IgD-negative memory B cell (primary cell): ENCODE measurements at regions not wholly inside any gene's neighbourhood (a gene's known extent, or its start where the extent isn't known, plus 50 kb on each side); places are given as distances from the start of the nearest gene placed in this dataset.

Experiments
- H3K27ac Mint-ChIP-seq, 3 donors: one replicate each; pipeline ENCODE4 v1.8.0; 2020 to 2022; ENCODE audit warnings: mild to moderate bottlenecking in 3 of 3, mixed read lengths in 3 of 3, moderate library complexity in 1 of 3
- H3K27me3 Mint-ChIP-seq: one replicate; pipeline ENCODE4 v1.8.0; 2021; ENCODE audit warnings: mixed read lengths
- H3K36me3 Mint-ChIP-seq: one replicate; pipeline ENCODE4 v1.8.0; 2020; ENCODE audit warnings: mild to moderate bottlenecking, mixed read lengths
- H3K4me1 Mint-ChIP-seq, 3 donors: one replicate each; pipeline ENCODE4 v1.8.0; 2020 to 2022; ENCODE audit warnings: mixed read lengths in 3 of 3, mild to moderate bottlenecking in 1 of 3
- H3K4me3 Mint-ChIP-seq, 4 donors: one replicate each; pipeline ENCODE4 v1.8.0; 2020 to 2022; ENCODE audit warnings: mild to moderate bottlenecking in 4 of 4, mixed read lengths in 4 of 4, moderate library complexity in 3 of 4
- H3K9me3 Mint-ChIP-seq, 3 donors: one replicate each; pipeline ENCODE4 v1.8.0; 2020 to 2021; ENCODE audit warnings: mixed read lengths in 3 of 3, mild to moderate bottlenecking in 1 of 3

GRCh38 chr11:128388206-128388815 is 199.0 kb downstream of the ETS1 start:
- no peaks in the 10 kb centered on the region for H3K27me3 Mint-ChIP-seq
- peaks cover 0 to 2% (median 0%) of the 10 kb centered on the region in 3 donors for H3K4me1 Mint-ChIP-seq
- H3K4me3 Mint-ChIP-seq = peak overlapping the region in 1 of 4 donors; percentile 30
- H3K27ac Mint-ChIP-seq = no peak overlapping the region
- H3K9me3 Mint-ChIP-seq = no peaks in the 10 kb centered on the region
- H3K36me3 Mint-ChIP-seq = peaks cover 1% of the 10 kb centered on the region

DNA sequence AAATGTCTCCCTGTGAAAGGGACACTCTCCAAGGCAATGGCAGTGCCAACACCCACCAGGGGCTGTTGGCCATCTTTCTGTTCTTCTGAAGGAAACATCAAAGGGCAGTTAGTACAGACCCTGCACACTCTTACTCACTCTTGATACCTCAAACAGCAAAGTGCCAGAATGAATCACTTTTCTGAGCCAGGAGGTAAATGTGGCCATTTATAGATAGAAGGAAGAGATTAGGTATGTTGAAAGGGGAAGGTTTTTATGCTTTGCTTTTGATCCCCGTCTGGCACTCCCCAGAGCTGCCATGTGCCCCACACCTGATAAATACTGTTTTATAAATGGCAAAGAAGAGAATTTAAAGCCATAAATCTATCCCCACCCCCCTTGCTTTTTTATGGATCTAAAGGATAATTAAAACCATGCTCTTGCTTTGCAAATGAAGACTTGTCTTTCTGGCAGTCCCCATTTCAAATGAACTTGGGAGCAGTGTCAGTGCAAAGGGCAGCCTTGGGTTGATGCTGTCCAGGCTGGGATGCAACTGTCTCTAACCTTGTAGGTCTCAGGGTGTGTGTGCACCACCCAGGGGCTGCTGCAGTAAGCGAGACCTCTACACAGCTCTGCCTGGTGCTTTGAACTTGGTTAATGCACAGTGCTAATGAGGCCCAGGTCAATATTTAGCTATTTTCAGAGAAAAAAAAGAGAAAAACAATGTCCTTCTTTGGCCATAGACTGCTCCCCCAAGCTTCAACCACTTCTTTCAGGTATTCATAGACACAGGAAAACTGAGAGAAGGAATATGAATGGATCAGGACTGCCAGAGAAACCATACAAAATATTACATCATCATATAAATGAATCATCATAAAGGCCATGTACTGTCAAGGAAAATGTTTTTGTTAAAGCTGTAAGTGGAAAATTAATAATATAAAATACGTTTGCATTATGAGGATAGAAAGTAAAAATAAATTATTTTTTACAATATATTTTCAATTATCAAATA is 207.5 kb downstream of the ETS1 start:
- Mint-ChIP-seq H3K9me3 (peaks cover 0 to 8% (median 1%) of the 10 kb centered on the region in 3 donors), H3K4me3 (no peak overlapping the region), H3K4me1 (peaks cover 2 to 5% (median 5%) of the 10 kb centered on the region in 3 donors), H3K36me3 (peaks cover 1% of the 10 kb centered on the region), H3K27ac (no peak overlapping the region), H3K27me3 (no peaks in the 10 kb centered on the region)

DNA sequence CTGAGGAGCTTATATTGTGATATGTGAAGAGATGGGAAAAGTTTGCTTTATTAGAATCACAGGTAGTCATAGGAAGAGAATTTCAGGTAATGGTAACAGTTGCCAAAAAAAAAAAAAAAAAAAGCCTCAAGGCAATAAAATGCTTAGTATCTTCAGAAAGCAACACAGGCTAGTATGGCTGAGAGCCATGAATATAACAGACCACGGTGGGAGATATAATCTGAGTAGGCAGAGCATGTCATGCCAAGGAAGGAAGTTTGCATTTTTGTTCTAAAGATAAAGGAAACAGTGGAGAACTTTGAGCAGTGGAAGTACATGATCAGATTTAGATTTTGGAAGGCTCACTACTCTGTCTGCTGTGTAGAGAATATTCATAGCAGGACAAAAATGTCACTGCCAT is 211.4 kb downstream of the ETS1 start:
- Mint-ChIP-seq H3K36me3 (no peaks in the 10 kb centered on the region), H3K27ac (no peak overlapping the region), H3K9me3 (peaks cover 0 to 4% (median 1%) of the 10 kb centered on the region in 3 donors), H3K4me1 (peaks cover 2 to 7% (median 5%) of the 10 kb centered on the region in 3 donors), H3K4me3 (peak overlapping the region in 1 of 4 donors; percentile 18), H3K27me3 (no peaks in the 10 kb centered on the region)

DNA sequence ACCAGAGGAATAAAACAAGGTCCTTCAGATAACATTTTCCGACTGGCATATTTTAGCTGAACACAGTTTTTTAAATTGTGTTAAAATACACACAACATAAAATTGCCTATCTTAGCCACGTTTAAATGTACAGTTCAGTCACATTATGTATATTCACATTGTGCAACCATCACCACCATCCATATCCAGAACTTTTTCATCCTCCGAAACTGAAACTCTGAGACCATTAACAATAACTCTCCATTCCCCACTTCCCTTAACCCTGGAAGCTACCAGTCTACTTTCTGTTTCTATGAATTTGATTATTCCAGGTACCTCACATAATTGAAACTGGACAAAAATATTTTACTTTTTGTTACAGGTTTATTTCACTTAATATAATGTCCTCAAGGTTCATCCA is 213.3 kb downstream of the ETS1 start:
- H3K4me3 Mint-ChIP-seq = no peak overlapping the region
- no peaks in the 10 kb centered on the region for H3K27me3 Mint-ChIP-seq
- peaks cover 0 to 4% (median 1%) of the 10 kb centered on the region in 3 donors for H3K9me3 Mint-ChIP-seq
- peaks cover 0 to 7% (median 5%) of the 10 kb centered on the region in 3 donors for H3K4me1 Mint-ChIP-seq
- no peak overlapping the region for H3K27ac Mint-ChIP-seq
- no peaks in the 10 kb centered on the region for H3K36me3 Mint-ChIP-seq

DNA sequence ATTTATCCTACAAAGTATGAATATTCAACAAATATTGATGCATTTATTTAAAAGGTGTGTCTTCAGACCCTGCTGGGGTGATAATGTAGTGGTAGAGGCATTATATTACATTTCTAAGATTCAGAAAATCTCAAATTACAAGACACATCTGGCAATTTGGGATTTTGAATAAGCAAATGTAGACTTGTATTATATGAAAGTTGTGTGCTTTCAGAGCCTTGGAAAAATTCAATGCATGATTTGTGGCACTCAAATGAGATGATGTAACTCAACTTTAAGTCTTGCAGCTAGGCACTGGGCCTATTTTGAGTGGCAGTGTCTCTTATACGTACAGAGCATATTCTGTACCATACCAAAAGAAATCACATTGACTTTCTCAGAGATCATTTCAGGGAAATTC is 214.4 kb downstream of the ETS1 start:
- peaks cover 2 to 7% (median 4%) of the 10 kb centered on the region in 3 donors for H3K4me1 Mint-ChIP-seq
- peaks cover 0 to 4% (median 0%) of the 10 kb centered on the region in 3 donors for H3K9me3 Mint-ChIP-seq
- H3K27me3 Mint-ChIP-seq = no peaks in the 10 kb centered on the region
- no peak overlapping the region for H3K4me3 Mint-ChIP-seq
- no peak overlapping the region for H3K27ac Mint-ChIP-seq
- no peaks in the 10 kb centered on the region for H3K36me3 Mint-ChIP-seq

- Mint-ChIP-seq H3K27me3 (no peaks in the 10 kb centered on the region), H3K9me3 (no peaks in the 10 kb centered on the region), H3K36me3 (no peaks in the 10 kb centered on the region), H3K4me1 (peaks cover 3 to 18% (median 6%) of the 10 kb centered on the region in 3 donors), H3K4me3 (peak overlapping the region; percentile 8 to 90 (median 76)), H3K27ac (peak overlapping the region; percentile 13 to 80 (median 59))
Measured at GRCh38 chr11:128367573-128367972, 219.8 kb downstream of the ETS1 start.

GRCh38 chr11:128365044-128365443 is 222.3 kb downstream of the ETS1 start:
- Mint-ChIP-seq H3K4me1 (peaks cover 14 to 30% (median 17%) of the 10 kb centered on the region in 3 donors), H3K4me3 (no peak overlapping the region), H3K9me3 (no peaks in the 10 kb centered on the region), H3K27ac (peak overlapping the region in 1 of 3 donors; percentile 12), H3K27me3 (no peaks in the 10 kb centered on the region), H3K36me3 (peaks cover 3% of the 10 kb centered on the region)

DNA sequence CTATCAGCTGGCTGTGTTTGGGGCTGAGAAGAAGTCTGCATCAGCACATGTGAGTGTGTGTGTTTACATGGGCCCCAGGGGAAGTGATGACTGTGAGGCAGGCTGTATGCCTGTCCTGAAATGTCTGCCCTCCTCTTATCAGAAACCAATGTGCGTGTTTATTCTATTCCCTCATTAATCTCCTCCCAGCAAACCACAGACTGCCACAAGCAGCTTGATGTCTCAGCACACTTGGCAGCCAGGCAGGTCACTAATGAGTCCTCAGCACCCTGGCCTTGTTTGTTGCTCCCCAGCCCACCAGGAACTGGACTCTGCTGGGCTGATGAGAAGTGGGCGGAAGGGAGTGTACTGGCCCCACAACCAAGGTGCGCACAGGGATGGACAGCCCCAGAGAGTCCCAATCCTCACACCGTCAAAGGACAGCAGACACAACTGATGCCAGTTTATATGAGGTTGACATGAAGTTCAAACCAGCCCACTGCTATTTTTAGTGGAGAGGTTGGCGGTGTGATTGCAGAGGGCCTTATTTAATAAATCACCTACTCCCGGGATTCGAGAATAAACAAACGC is 225.8 kb downstream of the ETS1 start:
- no peaks in the 10 kb centered on the region for H3K27me3 Mint-ChIP-seq
- no peaks in the 10 kb centered on the region for H3K9me3 Mint-ChIP-seq

DNA sequence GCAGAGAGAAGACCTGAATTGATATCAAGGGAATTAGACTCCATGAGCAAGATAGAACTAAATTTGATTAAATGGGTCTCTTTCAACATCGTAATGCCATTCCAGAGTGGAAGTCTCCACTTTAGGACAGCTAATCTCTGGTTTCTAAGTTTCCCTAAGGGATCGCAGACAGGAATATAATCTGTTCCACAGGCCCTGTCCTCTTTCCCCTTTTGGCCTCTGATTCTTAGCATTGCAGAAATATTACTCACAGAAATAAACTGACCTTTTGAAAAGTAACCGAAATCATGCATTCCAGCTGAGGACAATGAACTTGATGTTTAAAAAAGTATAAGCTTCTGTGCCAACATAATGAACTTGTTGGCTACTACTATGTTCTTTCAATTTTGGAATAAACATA is 227.8 kb downstream of the ETS1 start:
- peaks cover 4% of the 10 kb centered on the region for H3K36me3 Mint-ChIP-seq
- no peaks in the 10 kb centered on the region for H3K9me3 Mint-ChIP-seq
- peaks cover 12 to 21% (median 13%) of the 10 kb centered on the region in 3 donors for H3K4me1 Mint-ChIP-seq
- H3K27ac Mint-ChIP-seq = no peak overlapping the region
- H3K4me3 Mint-ChIP-seq = no peak overlapping the region
- H3K27me3 Mint-ChIP-seq = no peaks in the 10 kb centered on the region

More for the DNA sequence above, 225.8 kb downstream of the ETS1 start:
- Mint-ChIP-seq H3K36me3 (peaks cover 4% of the 10 kb centered on the region), H3K4me3 (peak overlapping the region in 1 of 4 donors; percentile 70), H3K27ac (peak overlapping the region in 2 of 3 donors; percentile 32 to 76), H3K4me1 (peaks cover 12 to 26% (median 13%) of the 10 kb centered on the region in 3 donors)

DNA sequence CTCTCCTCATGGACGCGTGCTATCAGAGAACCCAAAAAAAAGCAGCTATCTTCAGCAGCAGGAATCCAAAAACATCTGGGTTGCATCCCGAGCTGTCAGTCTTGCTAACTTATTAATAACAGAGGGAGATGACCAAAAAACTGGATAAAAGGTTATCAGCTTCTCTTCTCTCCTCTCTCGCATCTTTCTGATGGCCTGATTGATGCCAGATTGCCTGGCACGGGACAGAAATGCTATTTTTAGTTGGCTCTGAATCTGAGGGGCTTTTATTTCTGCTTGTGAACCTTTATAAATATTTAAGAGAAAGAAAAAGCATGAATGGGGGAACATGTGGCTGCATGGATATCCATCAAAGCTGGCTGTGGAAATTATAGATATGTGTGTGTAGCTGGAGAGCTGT is 230.3 kb downstream of the ETS1 start:
- H3K4me3 Mint-ChIP-seq = no peak overlapping the region
- H3K27ac Mint-ChIP-seq = no peak overlapping the region
- peaks cover 12 to 16% (median 13%) of the 10 kb centered on the region in 3 donors for H3K4me1 Mint-ChIP-seq
- H3K27me3 Mint-ChIP-seq = no peaks in the 10 kb centered on the region
- peaks cover 4% of the 10 kb centered on the region for H3K36me3 Mint-ChIP-seq
- H3K9me3 Mint-ChIP-seq = no peaks in the 10 kb centered on the region

- no peaks in the 10 kb centered on the region for H3K27me3 Mint-ChIP-seq
- no peaks in the 10 kb centered on the region for H3K9me3 Mint-ChIP-seq
- H3K4me3 Mint-ChIP-seq = no peak overlapping the region
- H3K4me1 Mint-ChIP-seq = peaks cover 1 to 5% (median 4%) of the 10 kb centered on the region in 3 donors
- no peak overlapping the region for H3K27ac Mint-ChIP-seq
- H3K36me3 Mint-ChIP-seq = peaks cover 1% of the 10 kb centered on the region
Measured at GRCh38 chr11:128355558-128355957, 231.8 kb downstream of the ETS1 start.

- Mint-ChIP-seq H3K27ac (peak overlapping the region in 1 of 3 donors; percentile 41), H3K9me3 (no peaks in the 10 kb centered on the region), H3K36me3 (peaks cover 1% of the 10 kb centered on the region), H3K4me3 (no peak overlapping the region), H3K27me3 (no peaks in the 10 kb centered on the region), H3K4me1 (peaks cover 3 to 13% (median 12%) of the 10 kb centered on the region in 3 donors)
Measured at GRCh38 chr11:128354476-128354875, 232.9 kb downstream of the ETS1 start.

DNA sequence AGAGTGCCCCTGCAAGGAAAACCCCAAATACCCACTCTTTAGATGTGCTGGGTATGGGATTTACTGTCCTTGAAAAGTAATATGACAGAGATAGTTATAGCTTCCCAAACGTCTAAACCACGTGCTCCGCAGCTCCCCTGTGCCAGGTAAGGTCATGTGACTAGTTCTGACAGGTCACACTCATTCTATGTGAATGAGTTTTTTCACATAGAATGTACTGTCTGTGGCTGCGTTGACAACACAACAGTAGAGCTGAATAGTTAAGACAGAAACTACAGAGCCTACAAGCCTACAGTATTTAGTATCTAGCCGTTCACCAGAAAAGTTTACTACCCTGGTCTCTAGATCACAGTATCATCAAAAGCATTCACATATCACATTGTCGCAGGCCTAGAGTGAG is 236.2 kb downstream of the ETS1 start:
- no peak overlapping the region for H3K4me3 Mint-ChIP-seq
- H3K36me3 Mint-ChIP-seq = peaks cover under 1% of the 10 kb centered on the region
- H3K27ac Mint-ChIP-seq = no peak overlapping the region
- no peaks in the 10 kb centered on the region for H3K9me3 Mint-ChIP-seq
- H3K4me1 Mint-ChIP-seq = peaks cover 3 to 12% (median 7%) of the 10 kb centered on the region in 3 donors
- no peaks in the 10 kb centered on the region for H3K27me3 Mint-ChIP-seq

GRCh38 chr11:128349650-128350299 is 237.6 kb downstream of the ETS1 start:
- H3K27me3 Mint-ChIP-seq = no peaks in the 10 kb centered on the region
- H3K4me3 Mint-ChIP-seq = peak overlapping the region in 2 of 4 donors; percentile 79 to 87
- peaks cover 2% of the 10 kb centered on the region for H3K36me3 Mint-ChIP-seq
- H3K27ac Mint-ChIP-seq = no peak overlapping the region
- no peaks in the 10 kb centered on the region for H3K9me3 Mint-ChIP-seq
- peaks cover 3 to 12% (median 7%) of the 10 kb centered on the region in 3 donors for H3K4me1 Mint-ChIP-seq
